Prostate gland (tissue), 2 donors: ENCODE measurements at regions not wholly inside any gene's neighbourhood (a gene's known extent, or its start where the extent isn't known, plus 50 kb on each side); places are given as distances from the start of the nearest gene placed in this dataset.

Experiments
- DNase-seq: peaks from one replicate; pipeline ENCODE4 v3.0.0-alpha.2; 2019; ENCODE audit warnings: low spot score
- H3K27ac ChIP-seq, 2 donors: fragments of 200-600 bp; sonication (generic); 2 replicates each; pipeline ENCODE4 v1.5.1; 2017 to 2019
- H3K27me3 ChIP-seq: fragments of 200-600 bp; sonication (generic); replicated peaks from 2 replicates; pipeline ENCODE4 v1.5.1; 2019; ENCODE audit not compliant: insufficient read depth
- H3K36me3 ChIP-seq, 2 donors: fragments of 200-600 bp; sonication (generic); 1 replicate in 1 of 2; 2 replicates in 1 of 2; pipeline versions ENCODE4 v1.5.1 to v1.8.1; 2017 to 2019
- H3K4me1 ChIP-seq: fragments of 200-600 bp; sonication (generic); replicated peaks from 2 replicates; pipeline ENCODE4 v1.5.1; 2019
- H3K4me3 ChIP-seq, 2 donors: fragments of 200-600 bp; sonication (generic); 2 replicates each; pipeline ENCODE4 v1.5.1; 2017 to 2019
- H3K9me3 ChIP-seq: fragments of 200-600 bp; sonication (generic); 2 replicates; pipeline ENCODE4 v1.5.1; 2017
- CTCF ChIP-seq, 4 experiments: fragments of 200-600 bp in 2 of 4; fragments of 450-650 bp in 2 of 4; sonication (generic) in 2 of 4; IDR thresholded peaks; 1 replicate in 3 of 4; 2 replicates in 1 of 4; pipeline ENCODE4 v1.5.1; 2016 to 2019; ENCODE audit warnings: antibody characterized with exemption in 4 of 4, mild to moderate bottlenecking in 2 of 4, moderate library complexity in 2 of 4
- POLR2A ChIP-seq: fragments of 450-650 bp; IDR thresholded peaks from one replicate; pipeline ENCODE4 v1.6.1; 2016; ENCODE audit warnings: antibody characterized with exemption, mild to moderate bottlenecking
- POLR2AphosphoS5 ChIP-seq: sonication (generic); formaldehyde crosslinking; IDR thresholded peaks from one replicate; pipeline ENCODE4 v1.6.1; 2017; ENCODE audit warnings: antibody characterized with exemption
- WGBS: methylation state at CpG from one replicate; pipeline ENCODE4 v1.1.5; 2018; 5-methylcytosine and 5-hydroxymethylcytosine counted together
- intact Hi-C: fragments of 100-400 bp; cut with DNase I; formaldehyde crosslinking; loops from one replicate; pipeline ENCODE4 v1.14.2; 2022

GRCh38 chr21:27250366-27250765 is 283.5 kb upstream of the ADAMTS5 start:
- Histone ChIP-seq H3K9me3 (no peaks in the 10 kb centered on the region), H3K4me3 (no peak overlapping the region), H3K27ac (no peak overlapping the region), H3K27me3 (no peaks in the 10 kb centered on the region), H3K4me1 (no peaks in the 10 kb centered on the region), H3K36me3 (no peaks in the 10 kb centered on the region)
- WGBS = 95% methylated on average over 1 of the region's 1 CpG
- DNase-seq = no peak
- TF ChIP-seq POLR2AphosphoS5 (no peak), POLR2A (no peak), CTCF (IDR thresholded peaks at IDR 0.05) (no peak)
- intact Hi-C loops = no loop called here

GRCh38 chr21:27248814-27249213 is 281.9 kb upstream of the ADAMTS5 start:
- TF ChIP-seq POLR2AphosphoS5 = no peak
- Histone ChIP-seq H3K27ac (no peak overlapping the region), H3K4me1 (no peaks in the 10 kb centered on the region), H3K36me3 (no peaks in the 10 kb centered on the region), H3K4me3 (no peak overlapping the region), H3K9me3 (no peaks in the 10 kb centered on the region), H3K27me3 (no peaks in the 10 kb centered on the region)
- 67% methylated on average over 1 of the region's 1 CpG for WGBS
- intact Hi-C loops = no loop called here
- DNase-seq = no peak

GRCh38 chr21:27246741-27247140 is 279.9 kb upstream of the ADAMTS5 start:
- Histone ChIP-seq H3K27ac (no peak overlapping the region), H3K36me3 (no peaks in the 10 kb centered on the region), H3K27me3 (no peaks in the 10 kb centered on the region), H3K9me3 (no peaks in the 10 kb centered on the region), H3K4me3 (no peak overlapping the region), H3K4me1 (no peaks in the 10 kb centered on the region)
- no peak for TF ChIP-seq CTCF (IDR thresholded peaks at IDR 0.05)
- no peak for TF ChIP-seq POLR2A
- TF ChIP-seq POLR2AphosphoS5 = no peak
- DNase-seq = no peak
- intact Hi-C loops = no loop called here
- 69% methylated on average over 5 of the region's 5 CpGs for WGBS

- no peak for TF ChIP-seq POLR2AphosphoS5
- TF ChIP-seq POLR2A = no peak
- TF ChIP-seq CTCF (IDR thresholded peaks at IDR 0.05) = no peak
- no peak overlapping the region for H3K27ac ChIP-seq
- 77% methylated on average over 3 of the region's 3 CpGs for WGBS
- DNase-seq = no peak
- H3K27me3 ChIP-seq = no peaks in the 10 kb centered on the region
- H3K4me1 ChIP-seq = no peaks in the 10 kb centered on the region
- intact Hi-C loops = no loop called here
- H3K4me3 ChIP-seq = no peak overlapping the region
- H3K36me3 ChIP-seq = no peaks in the 10 kb centered on the region
- no peaks in the 10 kb centered on the region for H3K9me3 ChIP-seq
Measured at GRCh38 chr21:27244776-27245175, 277.9 kb upstream of the ADAMTS5 start.

- Histone ChIP-seq H3K36me3 (no peaks in the 10 kb centered on the region), H3K4me3 (no peak overlapping the region), H3K27ac (no peak overlapping the region), H3K9me3 (no peaks in the 10 kb centered on the region), H3K4me1 (no peaks in the 10 kb centered on the region), H3K27me3 (no peaks in the 10 kb centered on the region)
- intact Hi-C loops = no loop called here
- 76% methylated on average over 2 of the region's 2 CpGs for WGBS
- DNase-seq = no peak
- no peak for TF ChIP-seq POLR2AphosphoS5
- no peak for TF ChIP-seq POLR2A
- TF ChIP-seq CTCF (IDR thresholded peaks at IDR 0.05) = no peak
Measured at GRCh38 chr21:27244352-27244751, 277.5 kb upstream of the ADAMTS5 start.
